ENCODE measurements at regions not wholly inside any gene's neighbourhood (a gene's known extent, or its start where the extent isn't known, plus 50 kb on each side); places are given as distances from the start of the nearest gene placed in this dataset.

DNA sequence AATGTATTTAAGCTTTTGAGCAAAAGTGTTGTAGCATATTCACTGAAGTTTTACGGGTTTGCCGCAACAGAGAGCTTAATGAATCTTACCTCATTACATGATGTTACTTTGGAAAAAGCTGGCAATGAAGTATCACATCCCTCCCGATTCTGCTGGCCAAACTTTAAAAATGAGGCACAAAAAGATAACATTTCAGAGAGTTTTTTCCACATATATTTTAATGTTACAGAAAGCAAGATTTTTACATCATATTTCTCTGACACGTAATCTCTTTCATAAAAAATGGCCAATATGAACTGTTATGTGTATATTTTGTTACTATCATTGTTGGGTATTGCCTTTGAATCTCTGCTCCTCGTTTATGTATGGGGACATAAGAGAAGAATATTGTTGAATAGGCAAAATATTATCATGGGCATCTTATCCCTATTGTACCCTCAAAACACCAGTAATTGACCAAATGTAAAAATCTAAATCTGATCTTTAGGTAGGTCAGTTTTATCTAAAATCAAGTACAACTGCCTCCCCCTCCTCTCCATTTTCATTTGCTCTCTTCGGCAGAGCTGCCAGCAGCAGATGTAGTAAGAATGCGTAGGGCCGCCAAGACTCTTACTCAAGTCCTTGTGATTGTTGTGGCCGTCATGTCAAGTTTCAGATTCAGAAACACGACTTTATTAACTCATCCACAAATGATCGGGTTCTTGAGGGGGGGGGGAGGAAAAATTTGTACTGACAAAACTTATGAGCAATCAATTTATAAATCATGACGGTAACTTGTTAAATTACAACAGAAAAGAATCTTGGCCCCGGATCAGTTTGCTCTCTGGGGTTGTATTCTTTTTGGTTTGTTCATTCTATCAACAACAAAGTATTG is 106.7 kb upstream of the THRB start:
- Histone ChIP-seq H3K4me1 (ENCODE audit: insufficient read depth, low read length, poor library complexity, severe bottlenecking) (no peaks in the 10 kb centered on the region), H3K4me2 (ENCODE audit: low read length) (no peak overlapping the region), H3K9me2 (ENCODE audit: insufficient read depth, low read length) (no peaks in the 10 kb centered on the region), H3K4me3 (ENCODE audit: low read depth, low read length, poor library complexity, severe bottlenecking) (no peak overlapping the region), H3K79me2 (ENCODE audit: insufficient read depth, low read depth, low read length) (no peaks in the 10 kb centered on the region), H3K36me3 (ENCODE audit: insufficient read depth, low read length) (no peaks in the 10 kb centered on the region), H3K27ac (ENCODE audit: low read depth, low read length, poor library complexity, severe bottlenecking) (no peak overlapping the region), H3K9me3 (ENCODE audit: low read length) (no peaks in the 10 kb centered on the region), H2AFZ (ENCODE audit: low read length) (no peak overlapping the region), H4K20me1 (ENCODE audit: insufficient read depth, low read length) (no peaks in the 10 kb centered on the region)
- ChIA-PET CTCF (ENCODE audit: unreplicated experiment) (no interaction called here), POLR2A (interaction anchor here (0.7 to 1.0 kb wide), 2 partner anchors 10 to 20 kb away, joined by 3 to 4 read pairs; no protein-coding TSS in a partner anchor)
- no peak for TF ChIP-seq EZH2phosphoT487 (IDR thresholded peaks at IDR 0.05; ENCODE audit: borderline replicate concordance, low read depth, low read length)
- TF ChIP-seq, protein P1, sequence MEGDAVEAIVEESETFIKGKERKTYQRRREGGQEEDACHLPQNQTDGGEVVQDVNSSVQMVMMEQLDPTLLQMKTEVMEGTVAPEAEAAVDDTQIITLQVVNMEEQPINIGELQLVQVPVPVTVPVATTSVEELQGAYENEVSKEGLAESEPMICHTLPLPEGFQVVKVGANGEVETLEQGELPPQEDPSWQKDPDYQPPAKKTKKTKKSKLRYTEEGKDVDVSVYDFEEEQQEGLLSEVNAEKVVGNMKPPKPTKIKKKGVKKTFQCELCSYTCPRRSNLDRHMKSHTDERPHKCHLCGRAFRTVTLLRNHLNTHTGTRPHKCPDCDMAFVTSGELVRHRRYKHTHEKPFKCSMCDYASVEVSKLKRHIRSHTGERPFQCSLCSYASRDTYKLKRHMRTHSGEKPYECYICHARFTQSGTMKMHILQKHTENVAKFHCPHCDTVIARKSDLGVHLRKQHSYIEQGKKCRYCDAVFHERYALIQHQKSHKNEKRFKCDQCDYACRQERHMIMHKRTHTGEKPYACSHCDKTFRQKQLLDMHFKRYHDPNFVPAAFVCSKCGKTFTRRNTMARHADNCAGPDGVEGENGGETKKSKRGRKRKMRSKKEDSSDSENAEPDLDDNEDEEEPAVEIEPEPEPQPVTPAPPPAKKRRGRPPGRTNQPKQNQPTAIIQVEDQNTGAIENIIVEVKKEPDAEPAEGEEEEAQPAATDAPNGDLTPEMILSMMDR (conservative IDR thresholded peaks at IDR 0.05; ENCODE audit: low read length): no peak
- no TSS peak for BruUV-seq (replicated peaks)
- DNase-seq (ENCODE audit: low spot score): no peak
- intact Hi-C loops (cut with micrococcal nuclease; ENCODE audit: unreplicated experiment): no loop called here

- intact Hi-C loops (cut with micrococcal nuclease; ENCODE audit: unreplicated experiment): no loop called here
- TF ChIP-seq, protein P1 (conservative IDR thresholded peaks at IDR 0.05; ENCODE audit: low read length): no peak
- no peaks in the 10 kb centered on the region for H3K4me1 ChIP-seq (ENCODE audit: insufficient read depth, low read length, poor library complexity, severe bottlenecking)
- DNase-seq (ENCODE audit: low spot score): no peak
- BruUV-seq (replicated peaks): no TSS peak
- H2AFZ ChIP-seq (ENCODE audit: low read length): no peak overlapping the region
- H3K9me2 ChIP-seq (ENCODE audit: insufficient read depth, low read length): no peaks in the 10 kb centered on the region
- ChIA-PET CTCF (ENCODE audit: unreplicated experiment) (interaction anchor here (0.8 kb wide), 1 partner anchor 16 kb away, joined by 3 read pairs; no protein-coding TSS in a partner anchor), POLR2A (no interaction called here)
- no peak overlapping the region for H3K4me2 ChIP-seq (ENCODE audit: low read length)
- H3K4me3 ChIP-seq (ENCODE audit: low read depth, low read length, poor library complexity, severe bottlenecking): no peak overlapping the region
- H3K27ac ChIP-seq (ENCODE audit: low read depth, low read length, poor library complexity, severe bottlenecking): no peak overlapping the region
- no peaks in the 10 kb centered on the region for H4K20me1 ChIP-seq (ENCODE audit: insufficient read depth, low read length)
- H3K79me2 ChIP-seq (ENCODE audit: insufficient read depth, low read depth, low read length): no peaks in the 10 kb centered on the region
- no peaks in the 10 kb centered on the region for H3K36me3 ChIP-seq (ENCODE audit: insufficient read depth, low read length)
- H3K9me3 ChIP-seq (ENCODE audit: low read length): no peaks in the 10 kb centered on the region
These were observed 109.6 kb upstream of the THRB start for GRCh38 chr3:24604215-24604614.

DNA sequence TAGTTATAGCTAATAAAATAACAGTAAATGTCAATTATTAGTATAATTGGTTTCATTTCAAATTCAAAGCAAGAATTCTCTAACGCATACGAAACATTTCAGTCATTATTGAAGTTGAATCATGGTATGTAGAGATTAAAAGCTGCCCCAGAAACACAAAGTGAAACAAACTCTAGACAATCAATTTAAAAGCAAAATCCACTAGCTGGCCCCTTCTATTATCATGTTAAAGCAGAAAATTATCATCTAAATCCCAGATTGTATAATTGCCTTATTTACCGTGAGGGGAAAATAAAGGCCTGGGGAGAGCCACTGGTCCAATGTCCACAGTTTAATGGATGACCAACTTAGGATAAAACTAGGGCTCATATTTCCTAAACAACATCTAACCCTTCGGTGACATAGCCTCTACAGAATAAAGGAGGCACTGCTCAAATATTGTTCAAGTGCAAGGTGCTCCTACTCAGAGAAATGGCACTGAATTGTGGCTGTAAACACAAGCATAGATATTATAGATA is 110.9 kb upstream of the THRB start:
- no peaks in the 10 kb centered on the region for H4K20me1 ChIP-seq (ENCODE audit: insufficient read depth, low read length)
- no peak for DNase-seq (ENCODE audit: low spot score)
- TF ChIP-seq, protein P1 (conservative IDR thresholded peaks at IDR 0.05; ENCODE audit: low read length): no peak
- no peak for TF ChIP-seq EZH2phosphoT487 (IDR thresholded peaks at IDR 0.05; ENCODE audit: borderline replicate concordance, low read depth, low read length)
- H3K36me3 ChIP-seq (ENCODE audit: insufficient read depth, low read length): no peaks in the 10 kb centered on the region
- no peak overlapping the region for H3K4me2 ChIP-seq (ENCODE audit: low read length)
- ChIA-PET POLR2A (interaction anchor here (0.5 to 1.0 kb wide), 3 partner anchors 12 to 302 kb away, joined by 3 to 4 read pairs (median 4); no protein-coding TSS in a partner anchor), CTCF (ENCODE audit: unreplicated experiment) (no interaction called here)
- no peaks in the 10 kb centered on the region for H3K9me2 ChIP-seq (ENCODE audit: insufficient read depth, low read length)
- H2AFZ ChIP-seq (ENCODE audit: low read length): no peak overlapping the region
- H3K4me3 ChIP-seq (ENCODE audit: low read depth, low read length, poor library complexity, severe bottlenecking): no peak overlapping the region
- intact Hi-C loops (cut with micrococcal nuclease; ENCODE audit: unreplicated experiment): no loop called here
- H3K4me1 ChIP-seq (ENCODE audit: insufficient read depth, low read length, poor library complexity, severe bottlenecking): no peaks in the 10 kb centered on the region
- H3K79me2 ChIP-seq (ENCODE audit: insufficient read depth, low read depth, low read length): no peaks in the 10 kb centered on the region
- H3K9me3 ChIP-seq (ENCODE audit: low read length): no peaks in the 10 kb centered on the region
- no peak overlapping the region for H3K27ac ChIP-seq (ENCODE audit: low read depth, low read length, poor library complexity, severe bottlenecking)
- no TSS peak for BruUV-seq (replicated peaks)

All from OCI-LY7 (cell line).